ENCODE measurements at regions not wholly inside any gene's neighbourhood (a gene's known extent, or its start where the extent isn't known, plus 50 kb on each side); places are given as distances from the start of the nearest gene placed in this dataset.

GRCh38 chr4:114272226-114272625 is 292.8 kb upstream of the ARSJ start:
- TF ChIP-seq CTCF (IDR thresholded peaks at IDR 0.05): no peak
- TF ChIP-seq POLR2A (IDR thresholded peaks at IDR 0.05): no peak
